ENCODE measurements at regions not wholly inside any gene's neighbourhood (a gene's known extent, or its start where the extent isn't known, plus 50 kb on each side); places are given as distances from the start of the nearest gene placed in this dataset.
"Not testable (repeated sequence)": the region's sequence is repeated elsewhere in the genome, so short reads cannot be mapped to it uniquely, and the experiment has no call there.

- no peak overlapping the region for H3K4me3 ChIP-seq (ENCODE audit: low read length)
- DNase-seq (ENCODE audit: low read depth): no peak
- TF ChIP-seq, protein P1, sequence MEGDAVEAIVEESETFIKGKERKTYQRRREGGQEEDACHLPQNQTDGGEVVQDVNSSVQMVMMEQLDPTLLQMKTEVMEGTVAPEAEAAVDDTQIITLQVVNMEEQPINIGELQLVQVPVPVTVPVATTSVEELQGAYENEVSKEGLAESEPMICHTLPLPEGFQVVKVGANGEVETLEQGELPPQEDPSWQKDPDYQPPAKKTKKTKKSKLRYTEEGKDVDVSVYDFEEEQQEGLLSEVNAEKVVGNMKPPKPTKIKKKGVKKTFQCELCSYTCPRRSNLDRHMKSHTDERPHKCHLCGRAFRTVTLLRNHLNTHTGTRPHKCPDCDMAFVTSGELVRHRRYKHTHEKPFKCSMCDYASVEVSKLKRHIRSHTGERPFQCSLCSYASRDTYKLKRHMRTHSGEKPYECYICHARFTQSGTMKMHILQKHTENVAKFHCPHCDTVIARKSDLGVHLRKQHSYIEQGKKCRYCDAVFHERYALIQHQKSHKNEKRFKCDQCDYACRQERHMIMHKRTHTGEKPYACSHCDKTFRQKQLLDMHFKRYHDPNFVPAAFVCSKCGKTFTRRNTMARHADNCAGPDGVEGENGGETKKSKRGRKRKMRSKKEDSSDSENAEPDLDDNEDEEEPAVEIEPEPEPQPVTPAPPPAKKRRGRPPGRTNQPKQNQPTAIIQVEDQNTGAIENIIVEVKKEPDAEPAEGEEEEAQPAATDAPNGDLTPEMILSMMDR (IDR thresholded peaks at IDR 0.05; ENCODE audit: insufficient read depth, low read depth, low read length, missing control alignments): no peak
Measured at GRCh38 chrX:28472926-28473325, 114.3 kb upstream of the IL1RAPL1 start.

GRCh38 chrX:28487818-28488217, 99.4 kb upstream of the IL1RAPL1 start:
- TF ChIP-seq, protein P1 (IDR thresholded peaks at IDR 0.05; ENCODE audit: insufficient read depth, low read depth, low read length, missing control alignments): no peak
- no peak overlapping the region for H3K4me3 ChIP-seq (ENCODE audit: low read length)
- no peak for DNase-seq (ENCODE audit: low read depth)

- no peak for DNase-seq (ENCODE audit: low read depth)
Measured at GRCh38 chrX:28491322-28491721, 95.9 kb upstream of the IL1RAPL1 start.

GRCh38 chrX:28491941-28492340, 95.3 kb upstream of the IL1RAPL1 start:
- no peak overlapping the region for H3K4me3 ChIP-seq (ENCODE audit: low read length)
- TF ChIP-seq, protein P1 (IDR thresholded peaks at IDR 0.05; ENCODE audit: insufficient read depth, low read depth, low read length, missing control alignments): no peak
- peak; percentile 68 for DNase-seq (ENCODE audit: low read depth)

More at GRCh38 chrX:28491322-28491721, 95.9 kb upstream of the IL1RAPL1 start:
- no peak overlapping the region for H3K4me3 ChIP-seq (ENCODE audit: low read length)
- TF ChIP-seq, protein P1 (IDR thresholded peaks at IDR 0.05; ENCODE audit: insufficient read depth, low read depth, low read length, missing control alignments): no peak

DNA sequence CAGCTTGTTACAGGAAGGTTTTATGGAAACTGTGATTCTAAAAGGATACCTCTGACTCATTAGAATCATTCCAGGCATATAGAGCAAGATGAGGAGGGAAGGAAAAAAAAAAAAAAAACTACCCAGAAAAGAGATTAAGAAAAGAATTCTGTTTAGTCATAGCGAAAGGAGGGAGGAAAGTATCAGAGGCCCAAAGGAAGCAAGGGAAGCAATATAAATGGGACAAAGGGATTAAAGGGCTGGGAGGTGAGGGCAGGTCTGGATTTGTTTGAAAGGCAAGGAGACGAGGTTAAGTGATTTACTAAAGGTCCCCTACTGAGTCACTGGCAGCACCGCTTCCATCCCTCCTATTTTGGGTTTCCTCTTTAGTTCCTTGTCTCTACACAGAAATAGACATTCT, 88.6 kb upstream of the IL1RAPL1 start:
- no peak overlapping the region for H3K4me3 ChIP-seq (ENCODE audit: low read length)
- TF ChIP-seq, protein P1 (IDR thresholded peaks at IDR 0.05; ENCODE audit: insufficient read depth, low read depth, low read length, missing control alignments): no peak
- peak; percentile 86 for DNase-seq (ENCODE audit: low read depth)

- H3K4me3 ChIP-seq (ENCODE audit: low read length): not testable (repeated sequence)
- DNase-seq (ENCODE audit: low read depth): peak; percentile 17
Measured at GRCh38 chrX:28502667-28503066, 84.6 kb upstream of the IL1RAPL1 start.

- not testable (repeated sequence) for H3K4me3 ChIP-seq (ENCODE audit: low read length); DNase-seq (ENCODE audit: low read depth)
Measured at GRCh38 chrX:28507650-28508049, 79.6 kb upstream of the IL1RAPL1 start.

DNA sequence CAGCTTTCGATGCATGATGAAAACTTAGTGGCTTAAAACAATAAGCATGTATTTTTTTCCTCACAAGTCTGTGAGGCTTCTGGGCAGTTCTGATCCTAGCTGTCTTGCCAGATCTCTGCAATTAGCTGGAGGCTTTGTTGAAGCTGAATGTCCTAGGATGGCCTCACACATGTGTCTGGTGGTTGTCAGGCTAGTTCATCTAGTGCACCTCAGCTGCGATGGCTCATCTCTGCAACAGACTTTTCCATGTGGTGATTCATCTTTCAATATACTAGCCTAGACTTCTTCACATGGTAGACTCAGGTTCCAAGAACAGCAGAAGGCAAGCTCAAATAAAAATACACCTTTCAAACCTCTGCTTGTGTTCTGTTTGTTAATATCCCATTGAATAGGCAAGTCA, 66.5 kb upstream of the IL1RAPL1 start:
- H3K4me3 ChIP-seq (ENCODE audit: low read length): no peak overlapping the region
- peak; percentile 71 for DNase-seq (ENCODE audit: low read depth)
- TF ChIP-seq, protein P1 (IDR thresholded peaks at IDR 0.05; ENCODE audit: insufficient read depth, low read depth, low read length, missing control alignments): no peak

DNA sequence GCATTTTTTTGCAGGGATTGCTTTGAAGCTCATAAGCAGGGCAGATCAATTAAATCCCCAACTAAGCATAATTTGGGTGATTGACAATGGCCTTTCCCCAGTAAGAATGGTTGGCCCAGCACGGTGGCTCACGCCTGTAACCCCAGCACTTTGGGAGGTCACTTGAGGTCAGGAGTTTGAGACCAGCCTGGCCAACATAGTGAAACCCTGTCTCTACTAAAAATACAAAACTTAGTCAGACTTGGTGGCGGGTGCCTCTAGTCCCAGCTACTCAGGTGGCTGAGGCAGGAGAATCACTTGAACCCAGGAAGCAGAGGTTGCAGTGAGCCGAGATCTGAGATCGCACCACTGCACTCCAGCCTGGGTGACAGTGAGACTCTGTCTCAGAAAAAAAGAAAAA, 58.9 kb upstream of the IL1RAPL1 start:
- not testable (repeated sequence) for H3K4me3 ChIP-seq (ENCODE audit: low read length); DNase-seq (ENCODE audit: low read depth)

Data from epithelial cell of esophagus (primary cell).